Left kidney (tissue), 1 donor: ENCODE measurements at regions not wholly inside any gene's neighbourhood (a gene's known extent, or its start where the extent isn't known, plus 50 kb on each side); places are given as distances from the start of the nearest gene placed in this dataset.

Experiments
- DNase-seq: peaks from one replicate; pipeline ENCODE4 v3.0.0-alpha.2; 2013

- DNase-seq: no peak
These were observed 222.6 kb downstream of the WDR11 start for GRCh38 chr10:121073728-121074127.

DNA sequence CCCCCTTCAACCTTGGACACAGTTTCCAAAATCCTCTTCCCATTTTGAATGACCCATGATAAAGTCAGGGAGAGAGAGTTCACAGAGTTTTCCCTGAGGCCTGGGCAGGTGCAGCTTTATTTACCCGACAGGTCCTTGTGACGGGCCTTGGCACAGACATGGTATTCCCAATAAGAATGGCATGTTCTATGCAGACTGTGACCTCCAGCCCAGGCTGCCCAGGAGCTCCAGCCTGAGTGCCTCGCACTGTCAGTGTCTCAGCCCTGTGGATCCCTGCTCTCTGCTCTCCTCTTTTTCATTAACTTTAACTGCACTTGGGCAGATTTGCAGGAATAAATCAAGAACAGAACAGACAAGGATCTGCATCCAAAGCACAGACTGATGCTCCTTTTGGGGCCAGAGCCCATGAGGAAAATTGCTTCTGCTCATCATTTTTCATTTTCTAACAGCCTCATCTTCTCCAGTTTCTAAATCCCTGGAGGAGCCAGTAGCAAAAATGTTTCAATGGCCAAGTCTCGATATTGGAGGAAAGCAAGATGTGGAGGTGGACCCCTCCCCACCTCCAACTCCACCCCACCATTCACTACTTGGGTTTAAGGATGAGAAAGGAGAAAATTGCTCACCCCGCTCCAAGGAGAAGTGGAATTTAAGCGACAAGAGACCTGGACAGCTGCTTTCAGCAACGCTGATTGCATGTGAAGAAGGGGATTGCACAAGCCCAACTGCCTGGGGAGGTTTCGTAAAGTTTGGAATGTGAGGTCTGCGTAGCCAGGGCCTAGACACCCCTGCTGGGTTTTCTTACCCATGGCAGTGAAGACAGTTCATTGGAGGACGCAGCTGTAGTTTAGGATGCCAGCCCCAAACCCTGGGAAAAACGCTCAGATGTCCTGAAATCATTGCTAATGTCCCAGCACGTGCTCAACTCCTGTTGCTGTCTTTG is 225.9 kb downstream of the WDR11 start:
- no peak for DNase-seq

- DNase-seq: no peak
These were observed 226.9 kb downstream of the WDR11 start for GRCh38 chr10:121078036-121078435.

DNA sequence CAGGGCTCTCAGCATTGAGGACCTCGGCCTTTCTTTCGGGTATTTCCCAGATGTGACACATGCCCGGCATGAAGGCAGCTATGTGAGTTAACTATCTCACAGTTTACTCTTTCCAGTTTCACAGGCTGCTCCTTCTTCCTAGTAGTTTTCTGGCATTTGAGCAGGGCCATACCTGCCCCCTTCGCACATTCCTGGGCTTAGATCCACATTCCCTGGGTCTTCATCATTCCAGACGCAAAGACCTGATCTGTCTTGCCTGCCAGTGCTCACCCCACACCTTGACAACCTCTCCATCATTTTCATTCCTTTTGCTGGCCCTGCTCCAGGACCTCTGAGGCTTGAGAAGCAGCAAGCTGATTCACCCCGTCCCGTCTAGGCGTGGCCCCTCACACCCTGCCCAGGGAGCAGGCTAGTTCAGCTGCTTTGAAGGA is 227.5 kb downstream of the WDR11 start:
- DNase-seq: no peak

DNA sequence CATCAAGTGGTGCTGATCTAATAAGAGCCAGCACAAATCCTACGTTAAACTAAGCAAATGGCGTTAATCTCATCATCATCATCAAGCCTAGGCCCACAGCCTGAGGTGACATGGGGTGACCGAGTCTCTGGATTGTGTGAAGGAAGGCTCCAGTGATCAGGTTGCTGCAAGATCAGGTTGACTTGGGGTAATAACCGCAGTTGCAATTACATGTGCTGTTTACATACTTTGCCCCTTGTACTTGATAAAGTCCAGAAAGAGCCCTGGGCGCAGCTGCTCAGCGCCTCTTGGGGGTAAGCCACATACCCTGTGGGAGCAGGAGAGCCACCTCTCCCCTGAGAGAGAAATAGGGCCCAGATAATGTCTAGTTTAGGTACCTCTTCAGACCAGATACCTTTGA is 228.1 kb downstream of the WDR11 start:
- DNase-seq: no peak

DNA sequence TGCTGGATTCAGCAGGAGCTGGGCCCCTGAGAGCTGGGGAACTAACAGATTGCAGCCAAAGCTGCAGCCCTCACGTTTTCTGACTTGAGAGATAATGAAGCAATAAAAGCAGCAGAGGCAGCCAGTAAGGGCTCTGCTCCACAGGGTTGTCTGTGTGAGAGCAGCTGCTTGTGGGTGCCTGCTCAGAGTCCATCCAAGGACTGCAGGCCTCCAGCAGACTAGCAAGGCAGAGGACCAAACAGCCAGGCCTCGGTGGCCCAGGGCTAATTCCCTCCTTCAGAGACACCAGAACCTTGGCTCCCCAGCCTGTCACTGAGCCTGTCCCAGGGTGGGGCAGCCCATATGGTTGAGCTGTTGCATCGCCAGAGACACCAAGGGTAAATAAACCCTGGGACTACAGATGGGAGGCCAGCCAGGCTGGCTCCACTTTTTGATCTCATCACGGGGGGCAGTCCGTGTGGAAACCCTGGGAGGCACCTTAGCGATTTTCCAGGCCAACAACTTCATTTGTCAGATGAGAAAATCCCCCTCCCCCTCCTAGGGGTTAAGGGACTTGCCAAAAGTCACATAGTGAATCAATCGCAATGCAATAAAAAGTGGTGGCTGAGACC is 229.2 kb downstream of the WDR11 start:
- no peak for DNase-seq

DNA sequence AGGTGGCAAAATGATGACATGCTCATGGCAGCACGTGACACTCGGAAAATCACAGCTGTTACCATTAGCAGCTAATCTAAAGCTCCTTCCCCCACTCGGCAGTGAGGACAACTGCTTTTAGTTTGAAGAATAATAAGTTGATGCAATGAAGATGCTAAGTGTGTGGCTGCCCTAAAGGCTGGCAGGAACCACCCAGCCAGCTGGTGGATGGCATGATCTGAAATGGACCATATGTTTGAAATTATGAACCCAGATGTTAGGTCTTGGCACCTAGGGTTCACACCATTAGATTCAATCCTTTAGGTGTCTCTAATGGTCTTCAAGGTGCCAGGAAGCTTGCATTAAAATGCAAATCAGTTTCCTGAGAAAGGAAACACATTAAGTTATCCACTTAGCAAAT is 230.1 kb downstream of the WDR11 start:
- DNase-seq: no peak

DNA sequence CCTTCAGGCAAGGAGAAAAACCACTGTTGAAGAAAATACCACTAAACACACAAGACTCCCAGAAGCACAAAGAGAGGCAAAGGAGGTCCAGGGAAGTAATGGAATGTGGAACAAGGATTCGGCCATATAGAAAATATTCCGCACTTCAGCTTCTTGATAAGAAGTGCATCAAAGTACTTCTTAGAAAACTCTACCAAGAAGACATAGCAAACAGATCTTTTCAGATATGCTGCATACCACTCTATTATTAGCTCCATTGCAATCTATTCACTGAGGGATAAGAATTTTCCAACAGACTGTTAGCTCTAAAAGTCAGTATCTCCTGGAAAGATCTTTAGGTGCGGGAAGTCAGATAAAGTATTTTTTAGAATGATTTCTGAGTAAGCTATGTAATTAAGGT is 231.8 kb downstream of the WDR11 start:
- no peak for DNase-seq

- DNase-seq: no peak
These were observed 233.0 kb downstream of the WDR11 start for GRCh38 chr10:121084016-121084674.

- DNase-seq: no peak
These were observed 233.5 kb downstream of the WDR11 start for GRCh38 chr10:121084675-121085070.

DNA sequence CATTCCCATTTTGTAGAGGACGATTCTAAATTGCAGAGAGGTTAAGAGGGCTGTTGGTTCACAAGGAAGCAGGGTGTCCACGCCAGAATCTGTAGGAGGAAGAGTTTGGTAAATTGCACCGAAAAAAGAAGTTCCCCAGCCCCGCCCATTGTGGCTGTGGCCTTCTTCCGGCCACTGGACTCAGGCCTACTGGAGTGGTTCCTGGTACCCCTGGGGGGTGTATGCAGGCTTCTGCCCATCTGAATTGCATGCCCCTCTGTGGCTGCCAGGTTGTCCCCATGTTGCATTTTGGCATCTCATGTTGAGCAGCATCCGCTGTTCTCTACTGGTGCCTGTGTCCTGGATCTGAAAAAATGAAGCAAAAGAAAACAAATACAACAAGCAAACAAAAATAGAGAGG is 234.2 kb downstream of the WDR11 start:
- DNase-seq: no peak

- DNase-seq: no peak
These were observed 236.0 kb downstream of the WDR11 start for GRCh38 chr10:121087129-121087528.

GRCh38 chr10:121087688-121088087 is 236.5 kb downstream of the WDR11 start:
- no peak for DNase-seq

DNA sequence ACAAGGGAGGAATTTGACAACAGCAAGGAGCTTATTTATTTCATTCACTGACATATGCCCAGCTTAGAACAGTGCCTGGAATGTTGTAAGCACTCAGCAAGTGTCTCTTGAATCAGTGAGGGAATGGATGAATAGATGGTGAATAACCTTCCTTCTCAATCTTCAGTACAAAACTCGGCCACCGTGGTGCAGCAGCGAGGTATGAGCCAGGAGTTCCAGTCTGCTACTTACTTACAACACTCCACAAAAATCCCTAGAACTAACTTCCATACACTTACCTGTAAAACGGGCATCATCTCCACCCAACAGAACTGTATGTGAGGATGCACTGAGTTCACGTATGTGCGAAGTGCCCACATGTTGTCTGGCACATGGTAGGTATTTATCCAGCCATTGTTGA is 237.4 kb downstream of the WDR11 start:
- DNase-seq: no peak

GRCh38 chr10:121089434-121089833 is 238.3 kb downstream of the WDR11 start:
- DNase-seq: no peak

- no peak for DNase-seq
These were observed 241.0 kb downstream of the WDR11 start for GRCh38 chr10:121091961-121092719.

DNA sequence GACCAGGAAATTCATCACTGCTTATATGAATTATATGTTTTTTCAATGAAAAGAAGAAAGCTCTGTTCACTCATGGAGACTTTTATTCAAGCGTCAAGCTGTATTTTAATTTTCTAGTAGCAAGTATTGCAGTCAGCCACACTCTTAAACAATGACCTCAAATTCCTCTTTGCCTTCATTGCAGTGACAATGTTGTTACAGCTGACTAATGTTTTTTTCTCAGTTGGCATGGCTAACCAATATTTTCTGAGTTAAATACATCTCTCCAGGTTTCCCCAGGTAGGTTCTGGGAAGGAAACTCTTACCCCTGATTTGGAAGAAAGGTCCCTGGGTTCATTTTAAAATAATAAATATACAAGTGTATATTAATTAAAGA is 241.5 kb downstream of the WDR11 start:
- DNase-seq: no peak

DNA sequence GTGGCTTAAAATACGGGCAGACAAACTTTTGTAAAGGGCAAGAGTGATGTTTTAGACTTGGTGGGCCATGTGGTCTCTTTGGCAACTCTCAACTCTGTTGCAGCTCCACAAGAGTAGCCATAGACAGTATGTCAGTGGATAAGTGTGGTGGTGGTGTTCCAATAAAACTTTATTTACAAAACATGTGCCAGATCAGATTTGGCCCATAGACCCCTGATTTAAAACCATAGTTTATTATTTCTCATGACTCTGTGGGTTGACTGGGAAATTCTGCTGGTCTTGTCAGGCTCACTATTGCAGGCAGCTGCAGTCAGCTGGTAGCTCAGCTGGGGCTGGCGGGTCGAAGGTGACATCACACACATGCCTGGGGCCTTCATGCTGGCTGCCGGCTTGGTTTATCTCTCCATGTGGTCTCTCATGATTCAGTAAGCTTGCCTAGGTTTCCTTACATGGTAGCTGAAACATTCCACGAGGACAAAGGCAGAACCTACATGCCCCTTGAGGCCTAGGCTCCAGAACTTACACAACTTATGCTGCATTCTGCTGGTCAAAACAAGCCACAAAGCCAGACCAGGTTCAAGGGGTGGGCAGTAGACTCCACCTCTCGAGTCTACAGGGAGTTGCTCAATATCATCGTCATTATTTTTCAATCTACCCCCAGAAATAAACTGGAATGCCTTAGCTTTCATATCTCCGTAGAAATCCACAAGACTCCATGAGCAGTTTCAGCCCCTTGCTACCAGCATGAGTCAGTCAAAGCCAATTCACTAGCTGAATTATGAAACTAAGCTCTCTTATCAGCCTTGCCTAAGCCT is 245.7 kb downstream of the WDR11 start:
- no peak for DNase-seq

DNA sequence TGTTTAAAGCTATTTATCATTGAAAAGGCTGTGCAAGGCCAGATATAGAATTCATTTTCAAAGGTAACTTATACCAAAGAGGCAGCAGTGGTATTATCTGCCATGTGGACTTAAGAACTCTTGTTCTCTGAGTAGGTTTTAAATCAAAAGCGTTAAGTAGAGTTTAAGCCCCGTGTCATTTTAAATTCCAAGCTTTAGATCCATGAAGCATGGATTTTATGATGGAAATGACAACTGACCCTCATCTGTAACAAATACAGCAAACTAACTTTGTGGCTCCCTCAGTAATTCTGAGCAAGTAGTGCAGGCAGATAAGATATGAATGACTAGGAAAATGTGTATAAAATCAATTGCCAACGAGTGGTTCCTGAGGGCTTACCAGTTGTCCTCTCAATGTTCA is 247.0 kb downstream of the WDR11 start:
- DNase-seq: no peak

DNA sequence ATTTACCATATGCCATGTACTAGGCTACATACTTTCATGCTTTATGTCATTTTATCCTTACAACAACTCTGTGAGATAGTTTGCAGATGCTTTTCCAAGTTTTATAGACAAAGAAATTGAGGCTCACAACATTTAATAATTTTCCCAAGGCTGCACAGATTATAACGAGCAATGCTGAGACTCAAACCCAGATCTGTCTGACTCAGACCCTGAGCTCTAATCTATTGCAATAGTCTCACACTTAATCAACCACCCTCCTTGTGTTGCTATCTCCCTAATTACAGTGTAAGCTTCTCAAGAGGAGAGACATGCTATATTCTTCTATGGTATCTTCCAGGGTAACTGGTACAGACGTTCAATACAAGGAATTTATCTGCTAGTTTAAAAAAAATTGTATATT is 247.6 kb downstream of the WDR11 start:
- no peak for DNase-seq

DNA sequence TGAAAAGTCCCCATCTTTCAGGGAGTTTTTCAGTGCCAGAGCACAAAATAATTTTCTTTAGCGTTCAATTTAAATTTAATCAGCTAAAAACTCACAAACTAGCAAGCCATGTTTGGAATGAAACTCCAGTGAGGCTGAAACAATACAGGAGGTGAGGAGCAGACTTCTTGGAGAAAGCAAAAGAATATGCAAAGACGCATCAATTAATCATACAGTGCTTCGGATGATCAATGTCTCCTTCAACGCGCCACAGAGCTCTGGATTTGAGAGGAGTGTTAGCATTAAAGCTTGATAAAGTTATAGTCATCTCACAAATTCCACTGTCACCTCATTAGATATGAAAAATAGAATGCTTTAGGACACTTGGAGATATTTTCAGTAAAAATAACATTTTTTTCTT is 248.0 kb downstream of the WDR11 start:
- DNase-seq: no peak

DNA sequence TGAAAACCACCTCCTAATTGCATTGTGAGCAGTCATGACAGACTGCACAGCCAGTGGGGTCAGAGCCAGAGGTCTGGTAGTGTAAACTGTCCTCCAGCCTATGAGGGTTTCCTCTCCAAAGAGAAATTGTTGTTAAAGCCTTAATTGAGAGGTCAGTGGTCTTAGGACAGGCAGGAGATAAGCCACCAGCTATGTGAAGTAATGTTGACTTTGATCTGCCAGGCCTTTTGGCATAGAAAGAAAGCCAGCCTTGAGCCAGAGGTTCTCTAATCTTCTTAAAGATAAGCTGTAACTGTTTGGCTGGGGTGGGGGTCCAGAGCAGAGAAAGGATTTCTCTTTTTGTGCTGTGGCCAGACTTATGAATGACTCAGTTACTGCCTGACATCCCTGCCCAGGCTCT is 248.4 kb downstream of the WDR11 start:
- no peak for DNase-seq
